GM21528 (cell line): ENCODE measurements at regions not wholly inside any gene's neighbourhood (a gene's known extent, or its start where the extent isn't known, plus 50 kb on each side); places are given as distances from the start of the nearest gene placed in this dataset.
"Not testable (repeated sequence)": the region's sequence is repeated elsewhere in the genome, so short reads cannot be mapped to it uniquely, and the experiment has no call there.

ENCODE experiments used
- ATAC-seq: cut with Tn5 transposase; IDR thresholded peaks from one replicate; pipeline ENCODE4 v1.9.1; 2021; ENCODE audit warnings: mild to moderate bottlenecking, moderate library complexity; ENCODE audit not compliant: unreplicated experiment, low FRiP score

DNA sequence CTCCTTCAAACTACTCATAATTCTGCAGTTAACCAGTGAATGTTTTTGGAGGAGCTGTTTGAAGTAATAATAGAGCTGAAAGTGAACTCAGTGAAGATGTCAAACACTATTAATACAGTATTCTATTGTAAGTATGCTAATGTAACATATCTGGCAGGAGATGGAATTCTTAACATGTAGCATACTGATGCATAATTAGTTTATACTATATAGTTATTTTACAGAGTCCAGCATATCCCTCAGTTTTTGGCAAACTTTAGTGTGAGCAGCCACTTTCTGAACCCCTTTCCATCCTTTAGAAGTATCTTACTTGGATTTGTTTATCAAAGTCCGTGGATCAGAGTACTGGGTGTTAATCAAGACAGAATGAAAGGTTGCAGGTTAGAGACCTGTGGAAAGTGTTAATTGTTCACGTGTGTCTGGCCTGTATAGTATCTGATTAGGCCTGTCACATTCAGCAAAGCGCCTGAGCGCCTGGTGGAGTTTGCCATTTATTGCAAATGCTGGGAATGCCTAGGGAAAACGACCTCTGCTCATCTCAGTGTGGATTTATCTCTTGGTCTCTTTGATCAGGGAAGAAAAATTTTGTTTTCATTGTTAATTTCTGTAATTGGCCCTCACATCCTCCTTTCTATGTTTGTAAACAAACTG, 251.7 kb upstream of the MAD2L1 start:
- no peak for ATAC-seq

GRCh38 chr4:120317713-120318112, 251.1 kb upstream of the MAD2L1 start:
- no peak for ATAC-seq

DNA sequence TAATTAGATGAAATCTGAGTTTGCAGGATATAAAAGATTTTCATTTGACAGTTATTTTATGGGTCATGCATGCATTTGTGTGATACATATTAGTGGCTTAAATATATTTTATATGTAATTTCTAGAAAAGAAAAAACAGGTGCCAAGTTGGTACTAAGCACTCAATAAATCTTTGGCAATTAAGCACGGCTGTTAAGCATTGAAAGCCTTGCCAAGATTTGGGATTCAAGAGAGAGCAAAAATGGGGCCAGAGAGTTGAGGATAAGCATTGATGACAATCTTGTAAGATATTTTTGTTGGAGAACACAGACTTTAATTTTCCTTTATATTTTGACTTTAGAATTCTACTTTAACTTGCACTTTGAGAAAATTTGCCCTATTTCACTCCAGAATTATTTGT, 249.8 kb upstream of the MAD2L1 start:
- no peak for ATAC-seq

- ATAC-seq, result no peak
These were observed 248.3 kb upstream of the MAD2L1 start for GRCh38 chr4:120314969-120315368.

- ATAC-seq, result no peak
These were observed 238.2 kb upstream of the MAD2L1 start for GRCh38 chr4:120304801-120305200.

DNA sequence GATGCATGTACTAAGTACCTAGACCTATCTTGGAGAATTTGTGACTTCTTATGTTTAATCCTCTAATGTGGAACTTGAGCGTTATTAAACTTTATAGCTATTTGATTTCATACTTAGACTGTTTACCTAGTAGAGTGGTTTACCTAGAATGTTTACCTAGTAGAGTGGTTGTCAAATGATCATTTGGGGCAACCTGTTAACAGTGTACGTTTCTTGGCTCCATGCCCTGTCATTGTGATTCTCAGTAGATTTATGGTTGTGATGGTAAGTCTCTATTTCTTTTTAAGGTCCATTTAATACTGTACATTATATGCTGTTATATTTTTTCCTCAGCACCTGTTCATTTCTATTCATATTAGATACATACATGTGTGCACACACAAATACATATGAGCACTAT, 233.0 kb upstream of the MAD2L1 start:
- no peak for ATAC-seq

GRCh38 chr4:120293341-120293740, 226.7 kb upstream of the MAD2L1 start:
- no peak for ATAC-seq

- ATAC-seq, result no peak
These were observed 224.9 kb upstream of the MAD2L1 start for GRCh38 chr4:120291541-120291940.

DNA sequence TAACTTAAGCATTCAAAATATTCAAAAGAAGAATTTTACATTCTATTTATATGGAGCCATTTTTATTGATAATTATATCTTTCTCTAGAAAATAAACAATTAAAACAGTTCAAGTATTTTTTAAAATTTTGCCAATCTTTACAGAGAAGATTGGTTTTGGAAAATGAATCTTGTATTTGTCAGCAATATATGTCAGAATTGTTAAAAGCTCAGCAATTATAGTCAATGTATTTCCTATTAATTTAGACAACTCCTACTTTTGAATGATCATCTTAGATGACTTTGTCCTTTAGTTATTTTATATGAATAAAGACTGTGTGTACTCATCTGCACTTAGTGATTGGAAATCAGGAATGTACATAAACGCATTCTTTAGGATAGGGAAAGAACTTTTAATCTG, 223.9 kb upstream of the MAD2L1 start:
- no peak for ATAC-seq

GRCh38 chr4:120286813-120287212, 220.2 kb upstream of the MAD2L1 start:
- ATAC-seq, result no peak

- ATAC-seq, result no peak
These were observed 214.9 kb upstream of the MAD2L1 start for GRCh38 chr4:120281581-120281980.

- ATAC-seq, result no peak
These were observed 210.7 kb upstream of the MAD2L1 start for GRCh38 chr4:120277391-120277790.

GRCh38 chr4:120266602-120267001, 200.0 kb upstream of the MAD2L1 start:
- ATAC-seq, result no peak

GRCh38 chr4:120263618-120264017, 197.0 kb upstream of the MAD2L1 start:
- ATAC-seq, result no peak

GRCh38 chr4:120261117-120261516, 194.5 kb upstream of the MAD2L1 start:
- ATAC-seq, result no peak

- not testable (repeated sequence) for ATAC-seq
These were observed 189.6 kb upstream of the MAD2L1 start for GRCh38 chr4:120256112-120256775.

- no peak for ATAC-seq
These were observed 171.8 kb upstream of the MAD2L1 start for GRCh38 chr4:120238277-120238973.

GRCh38 chr4:120236873-120237272, 170.2 kb upstream of the MAD2L1 start:
- no peak for ATAC-seq

DNA sequence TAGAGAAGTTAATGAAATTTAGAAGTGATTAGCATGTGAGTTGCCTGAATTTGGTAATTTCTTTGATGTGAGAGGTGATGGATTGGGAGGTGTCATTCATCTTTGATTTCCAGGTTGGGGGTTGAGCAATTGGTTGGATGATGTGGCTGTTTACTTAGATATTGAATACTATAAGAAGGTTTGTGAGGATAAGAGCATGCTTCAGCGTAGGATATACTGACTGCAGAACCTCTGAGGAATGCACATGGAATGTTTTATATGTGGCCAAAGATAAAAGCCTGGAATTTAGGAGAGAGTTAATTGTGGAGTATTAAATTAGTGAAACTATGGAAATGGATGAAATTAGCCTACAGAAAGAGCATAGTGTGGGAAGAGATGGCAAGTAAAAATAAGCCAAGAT, 165.4 kb upstream of the MAD2L1 start:
- ATAC-seq, result no peak

GRCh38 chr4:120228086-120228485, 161.4 kb upstream of the MAD2L1 start:
- ATAC-seq, result no peak

GRCh38 chr4:120227554-120227953, 160.9 kb upstream of the MAD2L1 start:
- ATAC-seq, result no peak

DNA sequence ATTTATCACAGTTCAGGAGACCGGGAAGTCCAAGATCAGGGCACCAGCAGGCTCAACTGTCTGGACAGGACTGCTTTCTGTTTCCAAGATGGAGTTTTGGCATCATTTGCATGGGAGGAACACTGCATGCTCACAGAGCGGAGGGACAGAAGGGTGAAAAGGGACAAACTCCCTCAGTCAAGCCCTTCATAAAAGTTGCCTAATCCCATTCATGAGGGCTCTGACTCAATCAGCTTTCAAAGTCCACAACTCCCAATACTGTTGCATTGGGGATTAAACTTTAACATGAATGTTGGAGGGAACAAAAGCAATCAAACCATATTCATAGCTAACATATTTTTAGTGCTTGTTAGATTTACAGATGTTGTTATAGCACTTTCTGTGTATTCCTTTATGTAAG, 158.9 kb upstream of the MAD2L1 start:
- no peak for ATAC-seq
